ENCODE measurements at regions not wholly inside any gene's neighbourhood (a gene's known extent, or its start where the extent isn't known, plus 50 kb on each side); places are given as distances from the start of the nearest gene placed in this dataset.

- H3K4me3 ChIP-seq (ENCODE audit: low read length) = no peak overlapping the region
- ChIA-PET CTCF (no interaction called here), POLR2A (no interaction called here)
- no peak overlapping the region for H3K27ac ChIP-seq (ENCODE audit: low read depth in 1 of 2, low read length in 2 of 2)
- no peak for DNase-seq
- Mint-ChIP-seq H3K4me3 (no peak overlapping the region), H3K27ac (no peak overlapping the region), H3K9me3 (no peaks in the 10 kb centered on the region), H3K27me3 (no peaks in the 10 kb centered on the region), H3K4me1 (ENCODE audit: low read depth) (no peaks in the 10 kb centered on the region), H3K36me3 (ENCODE audit: low read depth) (no peaks in the 10 kb centered on the region)
- H3K9me3 ChIP-seq (ENCODE audit: control insufficient read depth in 1 of 2, insufficient read depth in 1 of 2, low read length in 2 of 2) = no peaks in the 10 kb centered on the region
- intact Hi-C loops (cut with DNase I, micrococcal nuclease) = no loop called here
- H3K36me3 ChIP-seq (ENCODE audit: insufficient read depth, low read length) = no peaks in the 10 kb centered on the region
- no peak for TF ChIP-seq CTCF (IDR thresholded peaks at IDR 0.05)
- ATAC-seq (ENCODE audit: poor library complexity) = no peak
- no peaks in the 10 kb centered on the region for H3K4me1 ChIP-seq (ENCODE audit: insufficient read depth, low read length)
- H3K27me3 ChIP-seq (ENCODE audit: control insufficient read depth in 1 of 2, insufficient read depth in 2 of 2, low read length in 2 of 2) = no peaks in the 10 kb centered on the region
Measured at GRCh38 chr7:46713868-46714596, 793.0 kb upstream of the IGFBP3 start.

DNA sequence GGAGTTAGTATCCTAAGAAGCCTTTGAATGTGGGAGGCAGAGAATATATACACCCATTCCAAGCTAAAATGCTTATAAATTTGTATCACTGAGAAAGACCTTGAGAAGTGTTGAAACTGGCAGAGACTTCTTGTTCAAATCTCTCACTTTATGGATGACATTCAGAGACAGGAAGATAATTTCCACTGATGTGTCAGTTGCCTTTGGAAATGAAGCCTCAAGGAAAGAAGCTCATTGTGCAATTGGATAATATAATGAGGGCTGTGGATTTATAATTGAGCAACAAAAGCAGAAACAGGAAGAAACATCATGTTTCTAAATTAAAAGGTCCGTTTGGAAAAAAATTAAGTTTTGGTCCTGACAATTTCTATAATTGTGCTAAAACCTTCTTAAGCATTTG, 789.9 kb upstream of the IGFBP3 start:
- CTCF ChIA-PET = no interaction called here
- no peaks in the 10 kb centered on the region for H3K27me3 ChIP-seq (ENCODE audit: control insufficient read depth in 1 of 2, insufficient read depth in 2 of 2, low read length in 2 of 2)
- H3K4me3 ChIP-seq (ENCODE audit: low read length) = no peak overlapping the region
- no peak for TF ChIP-seq CTCF (IDR thresholded peaks at IDR 0.05)
- H3K4me3 Mint-ChIP-seq = no peak overlapping the region
- no peaks in the 10 kb centered on the region for H3K4me1 ChIP-seq (ENCODE audit: insufficient read depth, low read length)
- DNase-seq (no peak), ATAC-seq (ENCODE audit: poor library complexity) (no peak)
- H3K27ac ChIP-seq (ENCODE audit: low read depth in 1 of 2, low read length in 2 of 2) = no peak overlapping the region
- H3K27me3 Mint-ChIP-seq = no peaks in the 10 kb centered on the region
- intact Hi-C loops (cut with DNase I, micrococcal nuclease) = no loop called here
- no peak overlapping the region for H3K27ac Mint-ChIP-seq
- no peaks in the 10 kb centered on the region for H3K36me3 Mint-ChIP-seq (ENCODE audit: low read depth)
- peaks cover 2% of the 10 kb centered on the region for H3K9me3 Mint-ChIP-seq
- H3K4me1 Mint-ChIP-seq (ENCODE audit: low read depth) = no peaks in the 10 kb centered on the region
- H3K9me3 ChIP-seq (ENCODE audit: control insufficient read depth in 1 of 2, insufficient read depth in 1 of 2, low read length in 2 of 2) = no peaks in the 10 kb centered on the region
- H3K36me3 ChIP-seq (ENCODE audit: insufficient read depth, low read length) = no peaks in the 10 kb centered on the region
- POLR2A ChIA-PET = no interaction called here

DNA sequence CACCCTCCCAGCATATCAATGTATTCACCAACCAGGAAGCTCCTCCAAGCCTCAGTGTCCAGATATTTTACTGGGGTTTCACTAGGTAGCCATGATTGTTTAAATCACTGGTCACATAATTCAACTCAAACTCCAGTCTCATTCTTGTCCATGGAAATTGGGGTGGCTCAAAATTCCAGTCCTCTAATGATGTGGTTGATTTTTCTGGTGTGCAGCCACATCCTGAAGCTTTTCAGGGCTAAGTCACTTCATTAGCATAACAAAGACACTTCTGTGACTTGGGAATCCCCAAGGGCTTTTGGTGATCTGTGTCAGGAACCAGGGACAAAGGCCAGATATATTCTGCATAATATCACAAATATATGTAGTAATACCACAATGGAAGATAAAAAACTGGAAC, 786.9 kb upstream of the IGFBP3 start:
- ChIA-PET POLR2A (no interaction called here), CTCF (no interaction called here)
- H3K36me3 ChIP-seq (ENCODE audit: insufficient read depth, low read length) = no peaks in the 10 kb centered on the region
- H3K27me3 ChIP-seq (ENCODE audit: control insufficient read depth in 1 of 2, insufficient read depth in 2 of 2, low read length in 2 of 2) = no peaks in the 10 kb centered on the region
- no peaks in the 10 kb centered on the region for H3K4me1 Mint-ChIP-seq (ENCODE audit: low read depth)
- H3K36me3 Mint-ChIP-seq (ENCODE audit: low read depth) = no peaks in the 10 kb centered on the region
- intact Hi-C loops (cut with DNase I, micrococcal nuclease) = no loop called here
- TF ChIP-seq CTCF (IDR thresholded peaks at IDR 0.05) = no peak
- H3K27ac Mint-ChIP-seq = no peak overlapping the region
- H3K27ac ChIP-seq (ENCODE audit: low read depth in 1 of 2, low read length in 2 of 2) = no peak overlapping the region
- no peaks in the 10 kb centered on the region for H3K27me3 Mint-ChIP-seq
- no peak for ATAC-seq (ENCODE audit: poor library complexity)
- no peaks in the 10 kb centered on the region for H3K9me3 ChIP-seq (ENCODE audit: control insufficient read depth in 1 of 2, insufficient read depth in 1 of 2, low read length in 2 of 2)
- no peak for DNase-seq
- H3K4me3 Mint-ChIP-seq = no peak overlapping the region
- H3K9me3 Mint-ChIP-seq = peaks cover 2% of the 10 kb centered on the region
- H3K4me3 ChIP-seq (ENCODE audit: low read length) = no peak overlapping the region
- no peaks in the 10 kb centered on the region for H3K4me1 ChIP-seq (ENCODE audit: insufficient read depth, low read length)

All from CD4-positive, alpha-beta T cell (primary cell).